H9 (cell line): ENCODE measurements at regions not wholly inside any gene's neighbourhood (a gene's known extent, or its start where the extent isn't known, plus 50 kb on each side); places are given as distances from the start of the nearest gene placed in this dataset.

ENCODE experiments used
- DNase-seq: peaks from one replicate; pipeline ENCODE4 v3.0.0-alpha.2; 2017
- H2AFZ ChIP-seq: one replicate; pipeline ENCODE4 v1.6.1; 2013; ENCODE audit warnings: mild to moderate bottlenecking, low read length, control low read depth, moderate library complexity
- H2AK5ac ChIP-seq: 2 replicates; pipeline ENCODE4 v1.6.1; 2013; ENCODE audit warnings: low read length, control low read depth, mixed read lengths; ENCODE audit not compliant: insufficient read length
- H2BK120ac ChIP-seq: one replicate; pipeline ENCODE4 v1.6.1; 2013; ENCODE audit warnings: low read depth, mild to moderate bottlenecking, low read length, control low read depth, inconsistent platforms; ENCODE audit not compliant: poor library complexity, severe bottlenecking
- H2BK12ac ChIP-seq: 2 replicates; pipeline ENCODE4 v1.6.1; 2013; ENCODE audit warnings: low read length, control low read depth, mixed read lengths, low read depth; ENCODE audit not compliant: insufficient read length
- H2BK15ac ChIP-seq: 2 replicates; pipeline ENCODE4 v1.6.1; 2013; ENCODE audit warnings: low read depth, low read length, control low read depth
- H2BK20ac ChIP-seq: one replicate; pipeline ENCODE4 v1.6.1; 2013; ENCODE audit warnings: low read depth, mild to moderate bottlenecking, low read length, control low read depth, inconsistent platforms; ENCODE audit not compliant: poor library complexity, severe bottlenecking
- H2BK5ac ChIP-seq: 2 replicates; pipeline ENCODE4 v1.6.1; 2013; ENCODE audit warnings: low read length, control low read depth, mixed read lengths; ENCODE audit not compliant: insufficient read length
- H3K14ac ChIP-seq: 2 replicates; pipeline ENCODE4 v1.6.1; 2013; ENCODE audit warnings: low read length, control low read depth; ENCODE audit not compliant: insufficient read depth
- H3K18ac ChIP-seq: 2 replicates; pipeline ENCODE4 v1.6.1; 2013; ENCODE audit warnings: low read depth, mild to moderate bottlenecking, mixed read lengths, low read length, control low read depth; ENCODE audit not compliant: insufficient read length
- H3K23ac ChIP-seq: 2 replicates; pipeline ENCODE4 v1.6.1; 2013; ENCODE audit warnings: low read length, control low read depth, mixed read lengths, low read depth; ENCODE audit not compliant: insufficient read length
- H3K23me2 ChIP-seq: 2 replicates; pipeline ENCODE4 v1.6.1; 2013; ENCODE audit warnings: low read depth, mild to moderate bottlenecking, mixed read lengths, low read length, control low read depth; ENCODE audit not compliant: insufficient read length, poor library complexity, severe bottlenecking
- H3K27ac ChIP-seq: 2 replicates; pipeline ENCODE4 v1.5.1; 2013; ENCODE audit warnings: low read length, control low read depth, mixed read lengths, low read depth; ENCODE audit not compliant: insufficient read length
- H3K27me3 ChIP-seq: 2 replicates; pipeline ENCODE4 v1.6.1; 2013; ENCODE audit warnings: low read length, control low read depth, inconsistent platforms; ENCODE audit not compliant: insufficient read depth
- H3K4ac ChIP-seq: 2 replicates; pipeline ENCODE4 v1.6.1; 2013; ENCODE audit warnings: low read depth, mild to moderate bottlenecking, control low read depth, inconsistent platforms, low read length, moderate library complexity
- H3K4me1 ChIP-seq: 2 replicates; pipeline ENCODE4 v1.6.1; 2013; ENCODE audit warnings: low read length, control low read depth, inconsistent platforms; ENCODE audit not compliant: insufficient read depth
- H3K4me2 ChIP-seq: 2 replicates; pipeline ENCODE4 v1.6.1; 2013; ENCODE audit warnings: low read length, control low read depth, mixed read lengths; ENCODE audit not compliant: insufficient read length, insufficient read depth
- H3K56ac ChIP-seq: 2 replicates; pipeline ENCODE4 v1.6.1; 2013; ENCODE audit warnings: low read depth, mild to moderate bottlenecking, mixed read lengths, low read length, control low read depth; ENCODE audit not compliant: insufficient read length
- H3K79me1 ChIP-seq: 2 replicates; pipeline ENCODE4 v1.6.1; 2013; ENCODE audit warnings: low read depth, mild to moderate bottlenecking, moderate library complexity, low read length, control low read depth, inconsistent platforms; ENCODE audit not compliant: insufficient read depth, poor library complexity, severe bottlenecking
- H3K79me2 ChIP-seq: 2 replicates; pipeline ENCODE4 v1.6.1; 2013; ENCODE audit warnings: low read length, control low read depth, inconsistent platforms; ENCODE audit not compliant: insufficient read depth
- H3K9ac ChIP-seq: 2 replicates; pipeline ENCODE4 v1.6.1; 2013; ENCODE audit warnings: low read length, control low read depth, mixed read lengths; ENCODE audit not compliant: insufficient read length; ENCODE audit errors: extremely low read depth
- H3K9me3 ChIP-seq: one replicate; pipeline ENCODE4 v1.6.1; 2013; ENCODE audit warnings: low read depth, low read length, inconsistent platforms; ENCODE audit not compliant: control insufficient read depth
- H3T11ph ChIP-seq: one replicate; pipeline ENCODE4 v1.6.1; 2013; ENCODE audit warnings: mild to moderate bottlenecking, low read length, control low read depth, inconsistent platforms
- H4K20me1 ChIP-seq: one replicate; pipeline ENCODE4 v1.6.1; 2013; ENCODE audit not compliant: control insufficient read depth, insufficient read length, insufficient read depth
- H4K5ac ChIP-seq: 2 replicates; pipeline ENCODE4 v1.6.1; 2013; ENCODE audit warnings: low read depth, mild to moderate bottlenecking, mixed read lengths, low read length, control low read depth; ENCODE audit not compliant: insufficient read length
- H4K8ac ChIP-seq: replicated peaks from 2 replicates; pipeline ENCODE4 v1.6.1; 2013; ENCODE audit warnings: low read length, control low read depth, mixed read lengths, low read depth; ENCODE audit not compliant: insufficient read length
- H4K91ac ChIP-seq: 2 replicates; pipeline ENCODE4 v1.6.1; 2013; ENCODE audit warnings: low read depth, mild to moderate bottlenecking, moderate library complexity, mixed read lengths, low read length, control low read depth; ENCODE audit not compliant: insufficient read length
- H3K27ac Mint-ChIP-seq, 3 experiments: 2 replicates in 2 of 3; 3 replicates in 1 of 3; pipeline ENCODE4 v1.8.0; 2020 to 2021; ENCODE audit warnings: mixed read lengths in 3 of 3, mild to moderate bottlenecking in 1 of 3, moderate library complexity in 1 of 3
- H3K27me3 Mint-ChIP-seq: 2 replicates; pipeline ENCODE4 v1.8.0; 2021; ENCODE audit warnings: low read depth, mild to moderate bottlenecking, moderate library complexity, mixed read lengths
- H3K36me3 Mint-ChIP-seq, 3 experiments: 2 replicates in 2 of 3; 3 replicates in 1 of 3; pipeline ENCODE4 v1.8.0; 2020 to 2021; ENCODE audit warnings: low read depth in 3 of 3, mixed read lengths in 3 of 3; ENCODE audit not compliant: insufficient read depth in 1 of 3
- H3K4me1 Mint-ChIP-seq, 2 experiments: 2 replicates each; pipeline ENCODE4 v1.8.0; 2020; ENCODE audit warnings: mixed read lengths in 2 of 2
- H3K4me3 Mint-ChIP-seq, 2 experiments: 2 replicates in 1 of 2; 3 replicates in 1 of 2; pipeline ENCODE4 v1.8.0; 2020 to 2021; ENCODE audit warnings: mild to moderate bottlenecking in 2 of 2, mixed read lengths in 2 of 2, moderate library complexity in 1 of 2
- H3K9me3 Mint-ChIP-seq, 2 experiments: 2 replicates in 1 of 2; 3 replicates in 1 of 2; pipeline ENCODE4 v1.8.0; 2020; ENCODE audit warnings: mild to moderate bottlenecking in 2 of 2, mixed read lengths in 2 of 2, moderate library complexity in 1 of 2
- CTCF ChIP-seq: fragments of 200-600 bp; sonication (generic); conservative IDR thresholded peaks from 3 replicates; pipeline ENCODE4 v1.8.0; 2021; ENCODE audit warnings: antibody characterized with exemption, mild to moderate bottlenecking
- WGBS: extraction: QIAGEN DNeasy Blood & Tissue Kit; methylation state at CpG from one replicate; pipeline ENCODE4 v1.1.7; 2013; ENCODE audit warnings: missing lambda C conversion rate, low lambda C conversion rate, mixed read lengths; ENCODE audit not compliant: insufficient read length; ENCODE audit errors: extremely low coverage; 5-methylcytosine and 5-hydroxymethylcytosine counted together

- H3K4me1 ChIP-seq: no peaks in the 10 kb centered on the region
- no peak overlapping the region for H2AK5ac ChIP-seq
- no peaks in the 10 kb centered on the region; the same call in 1 of the 2 replicates for H3K27me3 Mint-ChIP-seq
- no peak overlapping the region for H4K8ac ChIP-seq
- H4K5ac ChIP-seq: no peak overlapping the region
- no peak overlapping the region for H2BK15ac ChIP-seq
- no peak overlapping the region for H2BK12ac ChIP-seq
- no peak overlapping the region for H3K23ac ChIP-seq
- H3K27ac ChIP-seq: no peak overlapping the region
- H3K56ac ChIP-seq: no peak overlapping the region
- TF ChIP-seq CTCF: no peak
- no peaks in the 10 kb centered on the region for H3K79me1 ChIP-seq
- H4K91ac ChIP-seq: no peak overlapping the region
- no peaks in the 10 kb centered on the region; a peak in 1 of 5 replicates for H3K9me3 Mint-ChIP-seq
- H2BK5ac ChIP-seq: no peak overlapping the region
- no peak overlapping the region for H2BK120ac ChIP-seq
- H3K18ac ChIP-seq: no peak overlapping the region
- no peaks in the 10 kb centered on the region for H3K79me2 ChIP-seq
- H4K20me1 ChIP-seq: no peaks in the 10 kb centered on the region
- H3K4me2 ChIP-seq: no peak overlapping the region
- no CpG with 5 or more reads among the region's 11 CpGs for WGBS
- H3K36me3 Mint-ChIP-seq: no peaks in the 10 kb centered on the region; a peak in 1 of 7 replicates
- no peak for DNase-seq
- no peak overlapping the region for H3K27ac Mint-ChIP-seq
- H3K23me2 ChIP-seq: no peaks in the 10 kb centered on the region
- no peak overlapping the region for H3K4me3 Mint-ChIP-seq
- no peaks in the 10 kb centered on the region for H3K9me3 ChIP-seq
- H3K27me3 ChIP-seq: no peaks in the 10 kb centered on the region
- peaks cover 0 to 3% of the 10 kb centered on the region in 2 experiments; a peak in 2 of 4 replicates for H3K4me1 Mint-ChIP-seq
- H2AFZ ChIP-seq: no peak overlapping the region
- H3K9ac ChIP-seq: no peak overlapping the region
- H3K14ac ChIP-seq: no peak overlapping the region
- H3K4ac ChIP-seq: no peak overlapping the region
- no peak overlapping the region for H2BK20ac ChIP-seq
- no peak overlapping the region for H3T11ph ChIP-seq
Observed at GRCh38 chr5:2666081-2666480, 85.4 kb downstream of the IRX2 start.
